ENCODE measurements at regions not wholly inside any gene's neighbourhood (a gene's known extent, or its start where the extent isn't known, plus 50 kb on each side); places are given as distances from the start of the nearest gene placed in this dataset.

GRCh38 chr2:185144159-185144919 lies 546.0 kb downstream of the ZNF804A start:
- intact Hi-C loops (cut with micrococcal nuclease), result no loop called here
- DNase-seq, result no peak
- ATAC-seq, result no peak

GRCh38 chr2:185145316-185146121 lies 547.2 kb downstream of the ZNF804A start:
- DNase-seq (no peak), ATAC-seq (no peak)
- intact Hi-C loops (cut with micrococcal nuclease), result no loop called here

- ATAC-seq, result no peak
- intact Hi-C loops (cut with micrococcal nuclease), result no loop called here
- no peak for DNase-seq
Observed at GRCh38 chr2:185147361-185147760, 549.0 kb downstream of the ZNF804A start.

GRCh38 chr2:185152186-185152585 lies 553.9 kb downstream of the ZNF804A start:
- no peak for DNase-seq
- intact Hi-C loops (cut with micrococcal nuclease), result no loop called here
- ATAC-seq, result no peak

- ATAC-seq, result no peak
- intact Hi-C loops (cut with micrococcal nuclease), result no loop called here
Observed at GRCh38 chr2:185161701-185162100, 563.4 kb downstream of the ZNF804A start.

GRCh38 chr2:185174353-185174752 lies 564.3 kb upstream of the FSIP2 start:
- no peak for ATAC-seq
- DNase-seq, result no peak
- intact Hi-C loops (cut with micrococcal nuclease), result no loop called here

More at GRCh38 chr2:185161701-185162100, 563.4 kb downstream of the ZNF804A start:
- DNase-seq, result no peak

- intact Hi-C loops (cut with micrococcal nuclease), result no loop called here
- ATAC-seq, result no peak
- DNase-seq, result no peak
Observed at GRCh38 chr2:185179743-185180142, 558.9 kb upstream of the FSIP2 start.

- no peak for DNase-seq
- ATAC-seq, result no peak
- intact Hi-C loops (cut with micrococcal nuclease), result no loop called here
Observed at GRCh38 chr2:185181901-185182300, 556.7 kb upstream of the FSIP2 start.

- intact Hi-C loops (cut with micrococcal nuclease), result no loop called here
- DNase-seq (no peak), ATAC-seq (no peak)
Observed at GRCh38 chr2:185185044-185185443, 553.6 kb upstream of the FSIP2 start.

GRCh38 chr2:185187421-185187820 lies 551.2 kb upstream of the FSIP2 start:
- ATAC-seq (no peak), DNase-seq (no peak)
- intact Hi-C loops (cut with micrococcal nuclease), result no loop called here

GRCh38 chr2:185188656-185189055 lies 549.9 kb upstream of the FSIP2 start:
- intact Hi-C loops (cut with micrococcal nuclease), result no loop called here
- no peak for DNase-seq
- no peak for ATAC-seq

- DNase-seq (no peak), ATAC-seq (no peak)
- intact Hi-C loops (cut with micrococcal nuclease), result no loop called here
Observed at GRCh38 chr2:185201063-185201462, 537.5 kb upstream of the FSIP2 start.

- intact Hi-C loops (cut with micrococcal nuclease), result no loop called here
- no peak for DNase-seq
- no peak for ATAC-seq
Observed at GRCh38 chr2:185202381-185202780, 536.2 kb upstream of the FSIP2 start.

GRCh38 chr2:185202945-185203528 lies 535.6 kb upstream of the FSIP2 start:
- ATAC-seq, result no peak
- intact Hi-C loops (cut with micrococcal nuclease), result no loop called here

GRCh38 chr2:185208261-185208660 lies 530.3 kb upstream of the FSIP2 start:
- no peak for ATAC-seq
- intact Hi-C loops (cut with micrococcal nuclease), result no loop called here
- no peak for DNase-seq

More at GRCh38 chr2:185202945-185203528, 535.6 kb upstream of the FSIP2 start:
- DNase-seq, result no peak

GRCh38 chr2:185215497-185215896 lies 523.1 kb upstream of the FSIP2 start:
- no peak for ATAC-seq
- no peak for DNase-seq

GRCh38 chr2:185219981-185220380 lies 518.6 kb upstream of the FSIP2 start:
- no peak for ATAC-seq
- intact Hi-C loops (cut with micrococcal nuclease), result no loop called here
- DNase-seq, result no peak

More at GRCh38 chr2:185215497-185215896, 523.1 kb upstream of the FSIP2 start:
- intact Hi-C loops (cut with micrococcal nuclease), result no loop called here

- intact Hi-C loops (cut with micrococcal nuclease), result no loop called here
- no peak for ATAC-seq
- no peak for DNase-seq
Observed at GRCh38 chr2:185222311-185222710, 516.3 kb upstream of the FSIP2 start.

- intact Hi-C loops (cut with micrococcal nuclease), result no loop called here
- DNase-seq (no peak), ATAC-seq (no peak)
Observed at GRCh38 chr2:185227391-185227790, 511.2 kb upstream of the FSIP2 start.

- DNase-seq (no peak), ATAC-seq (no peak)
- intact Hi-C loops (cut with micrococcal nuclease), result no loop called here
Observed at GRCh38 chr2:185239491-185239890, 499.1 kb upstream of the FSIP2 start.

Measured in left ventricle myocardium superior (tissue), 1 donor.